Calu3 (cell line): ENCODE measurements at regions not wholly inside any gene's neighbourhood (a gene's known extent, or its start where the extent isn't known, plus 50 kb on each side); places are given as distances from the start of the nearest gene placed in this dataset.

ENCODE experiments used
- BruUV-seq: library from RNA; stranded (reverse); fragments of 400-500 nt; replicated peaks from 2 replicates; lab custom pipeline; 2021; lab: Mats Ljungman, UMichigan
- CTCF ChIA-PET: fragments of 300-600 bp; sonication (Branson Sonifier 250); formaldehyde crosslinking; loops from one replicate; lab custom pipeline; 2022; ENCODE audit warnings: antibody characterized with exemption; lab: Charles Lee
- DNase-seq: peaks from one replicate; pipeline ENCODE4 v3.0.0; 2022
- H3K27ac Mint-ChIP-seq: one replicate; pipeline ENCODE4 v1.8.0; 2022; ENCODE audit warnings: mixed read lengths; ENCODE audit not compliant: unreplicated experiment
- H3K27me3 Mint-ChIP-seq: one replicate; pipeline ENCODE4 v1.8.0; 2022; ENCODE audit warnings: mixed read lengths; ENCODE audit not compliant: unreplicated experiment
- H3K36me3 Mint-ChIP-seq: one replicate; pipeline ENCODE4 v1.8.0; 2022; ENCODE audit warnings: mild to moderate bottlenecking, moderate library complexity, mixed read lengths; ENCODE audit not compliant: insufficient read depth, unreplicated experiment
- H3K4me1 Mint-ChIP-seq: one replicate; pipeline ENCODE4 v1.8.0; 2022; ENCODE audit warnings: mild to moderate bottlenecking, low read depth, mixed read lengths; ENCODE audit not compliant: unreplicated experiment
- H3K4me3 Mint-ChIP-seq: one replicate; pipeline ENCODE4 v1.8.0; 2022; ENCODE audit warnings: mild to moderate bottlenecking, low read depth, moderate library complexity, mixed read lengths; ENCODE audit not compliant: unreplicated experiment
- H3K9me3 Mint-ChIP-seq: one replicate; pipeline ENCODE4 v1.8.0; 2022; ENCODE audit warnings: low read depth, mixed read lengths; ENCODE audit not compliant: unreplicated experiment
- intact Hi-C: fragments of 100-400 bp; cut with micrococcal nuclease; formaldehyde crosslinking; loops from one replicate; pipeline ENCODE4 v1.10.0; 2022; ENCODE audit not compliant: unreplicated experiment
- TF ChIP-seq, protein P1 (sequence below): fragments of 200-600 bp; IDR thresholded peaks from one replicate; pipeline ENCODE4 v1.8.0; 2022; ENCODE audit warnings: antibody characterized with exemption; ENCODE audit not compliant: unreplicated experiment

DNA sequence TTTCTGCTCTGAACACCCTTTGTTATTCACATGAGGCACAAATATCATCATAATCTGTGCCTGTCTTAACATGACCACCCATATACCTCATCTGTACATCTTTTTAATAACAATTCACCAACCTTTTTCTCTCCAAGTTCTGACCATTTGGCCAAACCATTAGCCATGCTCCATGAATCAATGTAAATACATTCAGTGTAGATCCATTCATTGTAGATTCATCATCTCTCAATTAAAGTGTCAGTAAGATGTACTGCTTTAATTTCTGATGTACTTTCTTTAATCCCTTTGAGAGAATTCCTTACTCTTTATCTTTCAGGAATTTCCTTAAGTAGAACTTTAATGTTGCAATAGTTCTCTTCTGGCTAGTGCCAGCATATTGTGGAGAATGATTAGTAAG lies 126.2 kb upstream of the LRRC7 start:
- no peak for DNase-seq
- intact Hi-C loops, result no loop called here
- Mint-ChIP-seq H3K36me3 (no peaks in the 10 kb centered on the region), H3K4me1 (no peaks in the 10 kb centered on the region), H3K27me3 (no peaks in the 10 kb centered on the region), H3K27ac (no peak overlapping the region), H3K9me3 (peaks cover 6% of the 10 kb centered on the region), H3K4me3 (no peak overlapping the region)
- TF ChIP-seq, protein P1, sequence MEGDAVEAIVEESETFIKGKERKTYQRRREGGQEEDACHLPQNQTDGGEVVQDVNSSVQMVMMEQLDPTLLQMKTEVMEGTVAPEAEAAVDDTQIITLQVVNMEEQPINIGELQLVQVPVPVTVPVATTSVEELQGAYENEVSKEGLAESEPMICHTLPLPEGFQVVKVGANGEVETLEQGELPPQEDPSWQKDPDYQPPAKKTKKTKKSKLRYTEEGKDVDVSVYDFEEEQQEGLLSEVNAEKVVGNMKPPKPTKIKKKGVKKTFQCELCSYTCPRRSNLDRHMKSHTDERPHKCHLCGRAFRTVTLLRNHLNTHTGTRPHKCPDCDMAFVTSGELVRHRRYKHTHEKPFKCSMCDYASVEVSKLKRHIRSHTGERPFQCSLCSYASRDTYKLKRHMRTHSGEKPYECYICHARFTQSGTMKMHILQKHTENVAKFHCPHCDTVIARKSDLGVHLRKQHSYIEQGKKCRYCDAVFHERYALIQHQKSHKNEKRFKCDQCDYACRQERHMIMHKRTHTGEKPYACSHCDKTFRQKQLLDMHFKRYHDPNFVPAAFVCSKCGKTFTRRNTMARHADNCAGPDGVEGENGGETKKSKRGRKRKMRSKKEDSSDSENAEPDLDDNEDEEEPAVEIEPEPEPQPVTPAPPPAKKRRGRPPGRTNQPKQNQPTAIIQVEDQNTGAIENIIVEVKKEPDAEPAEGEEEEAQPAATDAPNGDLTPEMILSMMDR, result no peak
- BruUV-seq, result no TSS peak
- CTCF ChIA-PET, result no interaction called here

DNA sequence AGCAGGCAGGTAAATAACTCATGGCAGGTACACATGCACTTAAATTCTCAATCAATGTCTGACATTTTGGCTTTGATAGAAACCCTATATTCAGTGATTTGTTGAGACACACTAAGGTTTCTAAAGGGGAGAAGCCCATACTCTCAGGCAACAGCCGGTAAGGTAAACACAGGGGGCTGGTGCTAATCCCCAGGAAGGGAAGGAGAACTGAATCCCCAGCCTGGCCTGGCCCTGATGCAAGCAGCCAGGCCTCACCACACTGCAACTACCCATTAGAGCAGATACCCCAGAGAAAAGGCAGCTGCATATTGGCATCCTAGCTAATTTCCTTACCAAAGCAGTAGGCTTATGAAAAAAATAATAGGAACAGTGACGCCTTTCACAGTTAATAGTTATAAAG lies 116.5 kb upstream of the LRRC7 start:
- Mint-ChIP-seq H3K9me3 (peaks cover 13% of the 10 kb centered on the region), H3K4me3 (no peak overlapping the region), H3K27me3 (no peaks in the 10 kb centered on the region), H3K27ac (no peak overlapping the region), H3K36me3 (no peaks in the 10 kb centered on the region), H3K4me1 (no peaks in the 10 kb centered on the region)
- no TSS peak for BruUV-seq
- intact Hi-C loops, result no loop called here
- no peak for DNase-seq
- TF ChIP-seq, protein P1, result no peak
- CTCF ChIA-PET, result no interaction called here

DNA sequence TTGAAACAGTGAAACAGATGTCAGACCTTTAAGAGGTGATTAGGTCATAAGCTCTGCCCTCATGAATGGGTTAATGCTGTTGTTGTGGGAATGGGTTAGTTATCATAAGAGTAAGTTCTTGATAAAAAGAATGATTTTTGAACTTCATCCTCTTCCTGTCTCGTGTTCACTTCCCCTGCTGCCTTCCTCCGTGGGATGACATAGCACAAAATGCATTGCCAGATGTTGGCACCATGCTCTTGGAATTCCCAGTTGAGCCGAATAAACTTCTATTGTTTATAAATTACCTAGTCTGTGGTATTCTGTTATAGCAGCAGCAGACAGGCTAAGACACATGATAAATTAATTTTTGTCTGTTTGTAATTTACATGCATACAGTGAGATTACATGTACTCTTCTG lies 112.0 kb upstream of the LRRC7 start:
- no peak overlapping the region for H3K27ac Mint-ChIP-seq
- TF ChIP-seq, protein P1, result no peak
- H3K27me3 Mint-ChIP-seq, result no peaks in the 10 kb centered on the region
- peaks cover 5% of the 10 kb centered on the region for H3K9me3 Mint-ChIP-seq
- H3K4me3 Mint-ChIP-seq, result no peak overlapping the region
- H3K36me3 Mint-ChIP-seq, result no peaks in the 10 kb centered on the region
- H3K4me1 Mint-ChIP-seq, result no peaks in the 10 kb centered on the region
- CTCF ChIA-PET, result no interaction called here
- intact Hi-C loops, result no loop called here
- DNase-seq, result no peak
- no TSS peak for BruUV-seq

DNA sequence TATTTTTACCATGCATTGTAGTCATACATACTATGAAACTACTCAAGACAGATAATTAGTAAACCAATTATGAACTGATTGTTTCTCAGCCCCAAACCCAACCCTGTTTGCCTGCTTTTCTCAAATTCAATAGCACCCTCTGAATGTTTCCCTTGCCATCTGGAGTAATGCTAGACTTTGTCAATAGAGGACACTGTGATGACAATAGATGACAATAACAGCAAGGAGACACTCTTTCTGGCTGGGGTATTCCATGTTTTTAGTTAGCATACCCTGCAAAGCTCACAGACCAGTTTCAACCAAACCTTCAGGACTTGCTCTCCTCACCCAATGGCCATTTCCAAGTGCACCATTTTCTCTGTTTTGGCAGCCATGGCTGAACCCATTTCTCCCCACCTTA lies 108.5 kb upstream of the LRRC7 start:
- intact Hi-C loops, result no loop called here
- TF ChIP-seq, protein P1, result no peak
- DNase-seq, result no peak
- Mint-ChIP-seq H3K4me3 (no peak overlapping the region), H3K27ac (no peak overlapping the region), H3K9me3 (peaks cover 1% of the 10 kb centered on the region), H3K36me3 (no peaks in the 10 kb centered on the region), H3K4me1 (no peaks in the 10 kb centered on the region), H3K27me3 (no peaks in the 10 kb centered on the region)
- BruUV-seq, result no TSS peak
- CTCF ChIA-PET, result no interaction called here
